Ammon's horn (tissue), 1 donor: ENCODE measurements at regions not wholly inside any gene's neighbourhood (a gene's known extent, or its start where the extent isn't known, plus 50 kb on each side); places are given as distances from the start of the nearest gene placed in this dataset.

ENCODE experiments used
- DNase-seq: peaks from one replicate; pipeline ENCODE4 v3.0.0-alpha.2; 2016; ENCODE audit warnings: low spot score

DNA sequence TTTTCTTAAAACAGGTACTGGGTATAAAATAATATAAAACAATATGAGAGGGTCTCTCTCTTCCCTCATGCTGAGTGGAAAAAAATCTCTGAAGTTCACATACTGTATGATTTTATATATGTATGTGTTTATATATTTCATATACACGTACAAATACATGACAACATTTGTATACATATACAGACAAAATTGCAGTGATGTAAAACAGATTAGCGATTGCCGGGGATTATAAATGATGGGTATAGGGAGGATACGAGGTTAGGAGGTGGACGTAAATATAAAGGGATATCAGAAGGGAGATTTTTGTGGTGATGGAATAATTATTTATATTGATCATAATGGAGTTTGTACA lies 194.8 kb upstream of the PRSS16 start:
- no peak for DNase-seq

DNA sequence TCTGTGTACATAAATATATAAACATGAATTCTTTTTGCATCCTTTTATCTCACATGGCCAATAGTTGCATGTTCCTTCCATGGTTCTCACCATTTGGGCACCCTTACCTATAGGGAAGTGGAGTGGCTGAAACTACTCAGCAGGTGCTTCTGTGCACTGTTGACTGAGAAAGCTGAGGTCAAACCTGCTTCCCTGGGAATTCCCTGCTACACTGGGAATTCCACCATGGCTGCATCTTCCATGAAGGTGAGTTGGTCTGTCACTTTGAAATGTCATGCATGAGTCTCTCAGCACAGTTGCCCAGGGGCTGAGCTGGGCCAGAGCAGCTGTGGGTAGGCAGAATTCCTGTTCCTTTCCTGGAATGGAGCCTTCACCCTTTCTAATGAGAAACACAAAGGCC lies 193.8 kb upstream of the PRSS16 start:
- no peak for DNase-seq

DNA sequence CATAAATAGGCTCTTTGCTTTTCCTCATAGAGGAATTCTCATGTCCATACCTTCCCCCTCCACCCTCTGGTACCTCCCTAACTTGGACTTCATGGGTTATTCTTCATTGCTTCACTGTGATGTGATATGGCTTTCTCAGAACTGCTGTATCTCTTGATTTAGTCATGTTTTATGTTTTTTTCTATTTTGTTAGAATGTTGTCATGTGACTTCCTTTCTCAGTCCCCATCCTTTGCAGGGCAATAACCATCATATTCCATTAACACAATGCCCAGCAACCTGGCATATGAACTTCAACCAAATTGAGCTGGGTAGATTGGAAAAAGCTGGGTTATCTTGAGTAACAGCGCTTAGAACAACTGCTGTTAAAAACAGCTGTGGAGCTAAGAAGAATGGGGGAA lies 190.9 kb upstream of the PRSS16 start:
- no peak for DNase-seq

DNA sequence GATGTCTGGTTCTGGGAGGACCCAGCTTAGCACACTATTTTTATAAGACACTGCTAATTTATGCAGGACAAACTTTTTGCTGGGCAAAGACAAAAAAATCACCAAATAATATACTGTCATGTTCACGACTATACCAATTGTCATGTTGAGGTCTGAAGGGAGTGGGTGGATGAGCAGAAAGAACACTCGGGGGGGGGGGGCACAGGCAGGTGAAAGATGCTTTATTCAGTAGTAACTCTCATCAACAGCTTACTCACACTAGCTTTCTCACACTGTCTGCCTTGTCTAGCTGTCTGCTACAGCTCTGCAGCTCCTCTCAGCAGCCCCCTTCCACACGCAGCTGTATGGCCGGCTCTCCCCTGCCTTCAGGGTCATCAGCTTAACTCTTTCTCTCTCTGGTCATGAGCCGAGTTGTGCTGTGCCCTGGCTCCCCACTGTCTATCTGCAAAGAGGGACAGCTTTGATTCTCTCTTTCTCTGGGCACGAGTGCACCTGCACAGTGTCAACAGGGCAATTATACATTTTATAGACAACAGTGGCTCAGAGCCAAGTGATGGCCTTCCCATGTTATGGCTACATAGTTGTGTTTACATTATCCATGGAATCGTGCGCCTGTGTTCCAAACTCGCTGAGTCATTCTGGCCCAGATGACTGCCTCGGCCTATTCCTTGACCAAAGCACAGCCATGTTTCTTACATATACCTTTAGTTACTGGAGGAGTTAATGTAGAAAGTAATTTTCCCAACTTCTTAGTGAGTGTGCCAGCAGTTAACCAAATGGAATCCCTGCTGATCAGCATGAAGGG lies 187.7 kb upstream of the PRSS16 start:
- DNase-seq: no peak

DNA sequence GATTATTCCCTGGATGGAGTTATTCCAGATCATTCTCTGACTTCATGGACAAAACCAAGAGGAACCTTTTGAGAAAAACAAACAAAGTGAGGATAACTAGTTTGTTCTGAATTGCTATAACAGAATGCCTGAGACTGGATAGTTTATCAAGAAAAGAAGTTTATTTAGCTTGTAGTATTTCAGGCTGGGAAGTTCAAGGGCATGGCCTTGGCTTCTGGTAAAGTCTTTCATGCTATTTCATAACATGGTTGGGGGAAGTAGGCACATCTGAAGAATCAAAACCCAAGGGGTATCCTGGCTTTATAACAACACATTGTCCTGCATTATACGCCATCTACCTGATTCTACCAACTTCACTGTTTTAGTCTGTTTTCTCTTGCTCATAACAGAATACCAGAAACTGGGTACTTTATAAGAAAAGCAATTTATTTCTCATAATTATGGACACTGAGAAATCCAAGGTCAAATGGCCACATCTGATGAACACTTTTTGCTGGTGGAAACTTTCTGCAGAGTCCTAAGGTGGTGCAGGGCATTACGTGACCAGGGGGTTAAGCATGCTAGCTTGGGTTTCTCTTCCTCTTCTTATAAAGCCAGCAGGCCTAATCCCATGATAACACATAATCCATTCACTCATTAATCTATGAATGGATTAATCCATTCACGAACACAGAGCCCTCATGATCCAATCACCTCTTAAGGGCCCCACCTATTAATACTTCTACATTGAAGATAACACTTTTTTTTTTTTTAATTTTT lies 186.1 kb upstream of the PRSS16 start:
- DNase-seq: no peak

DNA sequence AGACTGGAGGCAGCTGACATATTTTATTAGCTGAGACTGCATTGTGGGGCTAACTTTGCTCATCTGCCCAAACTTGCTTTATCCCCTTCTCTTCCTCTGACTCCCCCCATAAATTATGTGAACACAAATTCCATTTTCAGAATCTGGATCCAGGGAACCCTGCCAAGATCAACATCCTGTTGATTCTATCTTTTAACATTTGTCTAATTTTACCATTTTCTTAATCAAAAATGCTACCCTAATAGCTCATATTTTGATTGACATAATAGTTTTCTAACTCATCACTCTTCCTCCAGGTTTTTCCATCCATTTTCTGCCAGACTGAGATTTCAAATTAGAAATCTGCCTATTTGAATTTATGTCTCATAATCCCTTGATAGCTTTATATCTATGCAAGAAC lies 184.7 kb upstream of the PRSS16 start:
- no peak for DNase-seq

DNA sequence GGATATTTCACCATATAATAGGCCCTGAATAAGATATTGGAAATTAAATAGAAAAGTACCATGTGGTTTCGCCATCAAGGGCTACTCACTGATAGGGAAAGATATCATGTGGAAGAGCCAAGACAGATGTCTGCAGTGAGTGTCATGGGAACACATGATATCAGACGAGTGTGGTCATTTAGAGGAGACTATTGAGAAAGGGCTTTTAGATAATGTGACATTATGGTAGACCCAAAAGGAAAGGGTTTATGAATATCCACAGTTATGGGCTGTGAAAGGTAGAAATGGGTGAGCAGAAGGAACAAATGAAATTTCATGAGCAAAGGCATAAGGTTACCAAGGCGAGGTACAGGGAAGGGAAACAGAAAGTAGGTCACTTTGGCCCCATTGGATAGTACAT lies 182.3 kb upstream of the PRSS16 start:
- DNase-seq: no peak

DNA sequence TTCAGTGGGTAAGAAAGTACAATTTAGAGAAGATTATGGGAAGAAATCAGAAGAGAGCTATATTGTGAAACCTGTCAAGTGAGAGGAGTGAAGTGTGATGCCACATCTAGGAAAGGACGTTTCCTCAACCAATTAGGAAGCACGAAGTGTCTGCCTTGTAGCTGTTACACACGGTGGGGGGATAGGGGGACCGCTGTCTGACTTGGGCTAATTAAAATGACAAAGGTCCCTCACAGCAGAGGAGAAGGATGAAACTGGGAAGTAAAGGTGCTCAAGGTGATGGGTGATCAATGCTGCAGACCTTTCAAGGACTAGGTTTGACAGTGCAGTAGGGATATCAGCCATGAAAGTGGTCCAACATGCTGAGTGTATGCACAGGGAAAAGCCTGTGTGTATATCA lies 181.1 kb upstream of the PRSS16 start:
- no peak for DNase-seq

DNA sequence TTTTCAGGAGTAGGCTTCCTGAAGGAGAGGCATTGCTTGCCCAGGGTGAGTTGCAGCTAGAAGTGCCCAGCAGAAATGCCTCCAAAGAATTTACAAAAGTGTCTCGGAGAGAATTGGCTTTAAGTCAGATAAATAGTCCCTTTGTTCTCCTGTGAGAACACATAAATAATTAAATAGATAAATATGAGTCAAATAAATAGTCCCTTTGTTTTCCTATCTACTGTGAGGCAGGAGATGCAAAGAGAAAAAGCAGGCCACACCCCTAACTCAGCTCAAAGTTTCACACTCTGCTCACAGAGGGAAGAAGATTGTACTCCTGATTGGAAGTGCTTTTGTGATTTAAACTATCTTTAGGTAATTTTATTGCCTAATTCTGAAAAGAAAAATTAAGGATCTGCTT lies 180.7 kb upstream of the PRSS16 start:
- DNase-seq: peak; percentile 7

DNA sequence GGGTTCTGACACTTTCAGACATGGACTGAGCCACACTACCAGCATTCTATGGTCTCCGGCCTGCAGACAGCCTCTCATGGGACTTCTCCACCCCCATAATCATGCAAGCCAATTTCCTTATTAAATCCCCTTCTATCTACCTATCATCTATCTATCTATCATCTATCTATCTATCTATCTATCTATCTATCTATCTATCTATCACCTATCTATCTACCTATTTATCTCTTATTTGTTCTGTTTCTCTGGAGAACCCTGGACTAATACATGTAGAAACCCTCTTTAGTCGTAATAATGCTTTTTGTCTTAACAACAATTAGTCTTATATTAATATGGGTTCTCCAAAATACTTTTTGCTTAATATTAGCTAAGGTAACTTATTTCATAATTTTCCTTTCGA lies 174.1 kb upstream of the PRSS16 start:
- DNase-seq: no peak

DNA sequence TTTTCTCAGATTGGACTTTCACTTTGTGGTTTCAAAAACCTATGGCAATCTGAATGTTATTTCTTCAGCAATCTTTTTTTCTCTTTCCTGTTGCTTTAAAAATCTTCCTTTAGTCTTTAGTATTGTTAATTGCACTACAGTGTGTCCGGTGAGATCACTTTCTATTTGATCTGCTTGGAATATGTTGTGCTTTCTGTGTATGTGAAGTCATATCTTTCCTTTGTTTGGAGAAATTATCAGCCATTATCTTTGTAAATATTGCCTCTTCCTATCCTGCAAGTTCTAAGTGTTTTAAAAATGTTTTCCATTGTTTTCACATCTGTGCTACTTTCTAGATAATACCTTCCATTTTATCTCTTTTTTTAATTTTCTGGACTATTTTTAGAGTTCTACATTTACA lies 171.4 kb upstream of the PRSS16 start:
- DNase-seq: no peak

DNA sequence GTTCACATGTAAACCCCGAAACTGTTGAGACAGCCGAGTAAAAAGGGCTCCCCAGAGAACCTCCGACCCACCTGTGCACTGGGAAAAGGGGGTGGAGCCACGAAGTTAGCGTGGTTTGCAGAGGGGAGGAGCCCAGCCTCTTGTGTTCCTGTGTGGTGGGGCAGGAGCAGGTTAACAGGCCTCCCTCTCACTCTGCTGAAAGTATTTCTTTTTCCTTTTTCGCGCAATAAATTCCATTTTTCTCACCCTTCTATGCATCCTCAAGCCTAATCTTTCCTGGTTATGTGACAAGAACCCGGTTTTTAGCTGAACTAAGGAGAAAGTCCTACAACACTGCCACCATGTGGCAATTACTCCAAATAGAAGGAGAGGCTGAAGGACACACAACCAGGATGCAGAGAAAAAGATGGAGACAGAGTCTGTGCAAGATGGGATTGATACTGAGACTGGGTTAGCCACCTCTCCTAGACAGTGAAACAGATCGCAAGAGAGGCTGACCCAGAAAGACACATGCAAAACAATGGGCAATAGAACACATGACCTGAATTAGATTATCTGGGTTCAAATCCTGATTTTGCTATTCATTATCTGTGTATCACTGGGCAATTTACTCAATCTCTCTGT lies 168.7 kb upstream of the PRSS16 start:
- peak; percentile 86 for DNase-seq

DNA sequence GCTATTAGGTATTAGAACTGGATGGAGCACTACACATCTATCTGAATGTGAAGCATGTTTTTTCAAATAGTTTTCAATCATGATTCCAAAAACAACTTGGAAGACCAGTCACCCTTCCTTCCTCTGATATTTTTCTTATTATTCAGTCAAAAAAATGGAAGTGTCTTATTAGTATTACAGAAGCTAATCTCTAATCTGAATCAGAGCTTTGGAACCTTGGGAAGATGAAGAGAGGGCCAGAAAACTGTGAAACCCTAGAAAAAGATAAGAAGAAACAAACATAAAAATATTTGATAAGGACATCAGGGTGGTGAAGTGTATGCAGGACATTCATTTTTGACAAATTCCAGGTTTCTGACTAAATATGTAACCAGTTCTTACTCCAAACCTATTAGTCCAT lies 166.3 kb upstream of the PRSS16 start:
- no peak for DNase-seq

DNA sequence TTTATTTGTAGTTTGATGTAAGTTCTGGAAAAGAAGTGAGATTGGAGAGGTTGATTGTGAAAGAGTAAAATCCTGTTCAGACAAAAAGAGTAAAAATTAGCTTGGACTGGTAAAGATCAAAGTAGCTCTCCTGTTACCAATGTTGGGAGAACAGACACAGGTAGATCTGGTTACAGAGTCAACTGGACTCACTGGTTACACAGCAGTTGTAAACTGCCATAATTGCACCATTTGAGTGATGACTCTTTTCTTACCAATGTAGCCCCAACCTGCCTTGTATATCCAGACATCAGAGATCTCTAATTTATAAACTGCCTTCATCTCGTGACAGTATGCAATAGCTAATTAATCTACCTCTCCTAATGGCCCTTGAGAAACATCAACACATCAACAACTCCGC lies 165.6 kb upstream of the PRSS16 start:
- no peak for DNase-seq

DNA sequence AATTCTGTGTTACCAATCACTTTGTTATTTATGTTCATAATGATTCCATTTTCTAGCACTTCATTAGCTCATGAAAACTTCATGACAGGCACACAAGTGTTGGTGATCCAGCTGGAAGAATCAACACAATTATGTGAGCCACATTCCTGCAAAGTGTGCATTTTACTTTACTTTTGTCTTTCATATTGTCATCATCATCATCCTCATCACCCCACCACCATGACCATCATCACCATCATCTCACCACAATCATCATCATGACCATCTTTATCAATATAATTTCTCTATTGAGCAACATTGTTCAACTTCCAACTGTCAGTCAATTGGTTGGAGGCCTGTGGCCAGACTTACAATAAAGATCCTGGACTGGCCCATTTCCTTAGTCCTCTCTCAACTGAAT lies 159.4 kb upstream of the PRSS16 start:
- DNase-seq: no peak

DNA sequence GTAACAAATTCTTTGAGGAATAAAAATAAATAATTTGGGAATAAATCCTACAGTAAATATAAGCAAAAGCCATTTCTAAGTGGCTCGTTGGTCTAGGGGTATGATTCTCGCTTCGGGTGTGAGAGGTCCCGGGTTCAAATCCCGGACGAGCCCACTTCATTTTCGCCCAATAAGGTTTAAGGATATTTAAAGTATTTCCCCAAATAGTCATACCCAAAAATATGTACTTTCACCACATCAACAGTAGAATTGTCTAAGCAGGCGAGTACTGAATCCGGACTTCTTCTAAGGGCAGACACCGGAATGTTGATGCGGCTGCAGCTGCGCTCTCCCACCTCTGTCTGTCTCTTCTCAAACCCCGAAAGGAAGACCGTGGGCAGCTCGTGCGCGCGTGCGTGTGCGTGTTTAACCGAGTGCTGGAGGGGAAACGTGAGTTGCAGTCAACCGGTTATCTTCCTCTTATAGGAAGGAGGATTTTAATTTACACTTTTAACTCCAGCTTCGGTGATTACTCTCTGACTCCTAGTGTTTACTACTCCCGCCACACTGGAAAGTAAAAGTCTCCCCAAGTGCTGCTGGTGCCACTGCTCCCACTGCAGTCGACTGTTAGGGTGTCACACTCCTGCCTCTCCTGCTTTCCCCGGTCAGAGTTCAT lies 155.7 kb upstream of the PRSS16 start:
- peak; percentile 24 for DNase-seq

DNA sequence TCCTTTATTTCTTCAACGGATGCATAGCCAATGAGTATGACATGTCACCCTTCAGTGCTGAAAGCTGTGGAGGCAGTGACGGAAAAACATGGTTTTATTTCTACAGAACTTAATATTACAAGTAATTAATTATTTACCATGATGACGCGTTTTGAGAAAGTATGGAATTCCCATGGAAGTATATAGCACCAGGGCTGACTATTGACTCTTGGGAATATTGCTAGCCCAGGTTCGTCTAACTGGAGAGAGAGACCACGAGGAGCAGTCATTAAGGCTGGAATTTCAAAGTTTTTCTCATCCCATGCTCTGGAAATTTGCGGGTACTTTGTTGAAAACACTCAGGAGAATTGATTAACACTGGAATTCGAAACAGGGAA lies 155.2 kb upstream of the PRSS16 start:
- no peak for DNase-seq

DNA sequence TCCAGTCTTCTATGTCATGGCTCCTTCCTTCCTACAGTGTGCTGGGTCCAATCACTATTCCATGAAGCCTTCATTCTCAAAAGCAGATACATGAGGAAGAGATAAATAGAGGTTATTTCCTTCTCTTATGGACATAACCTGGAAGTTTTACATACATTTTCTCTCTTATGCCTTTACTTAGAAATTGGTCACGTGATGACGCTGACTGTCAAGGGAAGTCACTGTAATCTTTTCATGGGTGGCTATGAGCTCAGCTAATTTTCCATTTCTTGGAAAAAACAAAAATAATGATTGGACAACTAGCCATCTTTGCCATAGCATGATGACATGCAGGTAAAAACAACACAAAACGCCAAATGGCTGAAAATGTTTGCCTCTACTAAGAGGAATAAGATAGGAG lies 151.6 kb upstream of the PRSS16 start:
- no peak for DNase-seq

DNA sequence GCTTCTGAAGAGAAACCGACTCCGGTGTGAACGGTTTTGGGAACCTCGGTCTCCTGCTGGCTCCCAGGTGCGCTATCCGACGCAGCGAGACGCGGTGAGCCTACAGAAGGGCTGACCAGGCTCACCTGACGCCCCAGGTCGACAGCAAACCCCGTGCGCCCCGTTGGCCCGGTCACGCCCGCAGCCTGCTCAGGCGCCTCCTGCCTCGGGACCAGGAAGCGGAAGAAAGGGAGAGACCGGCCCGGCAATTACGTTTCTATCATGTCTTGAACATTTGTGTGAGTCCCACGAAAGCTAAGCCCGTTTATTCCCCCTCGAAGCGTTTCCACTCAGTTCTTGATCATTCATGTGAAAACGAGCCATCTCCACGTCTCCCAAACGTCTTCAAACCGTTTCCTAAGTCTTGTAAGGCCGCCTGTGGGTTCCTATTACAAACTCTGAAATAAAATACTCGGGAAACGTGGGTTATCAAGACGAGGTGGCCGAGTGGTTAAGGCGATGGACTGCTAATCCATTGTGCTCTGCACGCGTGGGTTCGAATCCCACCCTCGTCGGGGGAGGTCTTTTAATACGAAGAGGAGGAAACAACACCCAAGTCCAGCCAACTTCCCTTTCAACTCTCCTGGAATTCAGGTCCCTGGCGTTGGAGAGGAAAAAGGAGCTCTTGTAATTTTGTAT lies 150.5 kb upstream of the PRSS16 start:
- peak; percentile 23 for DNase-seq

DNA sequence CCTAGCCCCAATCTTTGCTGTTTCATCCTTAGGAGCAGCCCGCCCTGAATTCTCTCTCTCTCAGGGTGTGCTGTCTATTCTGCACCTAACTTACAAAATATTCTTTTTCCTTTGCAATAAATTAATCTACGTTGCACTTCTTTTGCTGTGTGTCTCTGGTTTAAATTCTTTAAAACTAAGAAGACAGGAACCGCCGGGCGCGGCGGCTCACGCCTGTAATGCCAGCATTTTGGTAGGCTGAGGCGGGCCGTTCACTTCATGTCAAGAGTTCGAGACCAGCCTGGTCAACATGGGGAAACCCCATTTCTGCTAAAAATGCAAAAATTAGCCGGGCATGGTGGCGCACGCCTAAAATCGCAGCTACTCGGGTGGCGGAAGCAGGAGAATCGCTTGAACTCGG lies 148.5 kb upstream of the PRSS16 start:
- no peak for DNase-seq

DNA sequence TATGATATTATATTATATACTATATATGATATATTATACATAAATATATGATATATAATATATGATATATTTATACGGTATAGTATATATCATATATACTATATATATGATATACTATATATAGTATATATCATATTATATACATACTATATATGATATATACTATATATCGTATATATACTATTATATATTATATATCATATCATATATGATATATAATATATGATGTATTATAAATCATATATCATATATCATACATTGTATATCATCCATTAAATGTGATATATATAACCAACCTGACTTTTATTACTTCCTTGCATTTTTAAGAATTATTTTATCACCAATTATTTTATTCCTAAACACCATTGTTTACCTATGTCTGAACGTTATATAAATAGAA lies 146.6 kb upstream of the PRSS16 start:
- no peak for DNase-seq

DNA sequence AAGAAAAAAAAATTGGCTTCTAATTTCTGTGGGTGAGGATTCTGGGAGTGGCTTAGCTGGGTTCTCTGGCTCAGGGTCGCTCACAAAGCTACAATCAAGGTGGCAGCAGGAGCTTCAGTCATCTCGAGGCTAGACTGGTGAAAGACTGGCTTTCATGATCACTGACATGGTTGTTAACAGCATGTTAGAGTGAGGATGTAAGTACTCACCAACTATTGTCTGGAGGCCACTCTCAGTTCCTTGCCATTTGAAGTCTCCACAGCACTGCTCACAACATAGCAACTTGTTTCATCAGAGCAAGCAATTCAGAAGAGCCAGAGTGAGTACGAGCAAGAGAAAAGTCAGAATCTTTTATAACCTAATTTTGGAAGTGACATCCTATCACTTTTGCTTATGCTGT lies 145.7 kb upstream of the PRSS16 start:
- no peak for DNase-seq
